ENCODE measurements at regions not wholly inside any gene's neighbourhood (a gene's known extent, or its start where the extent isn't known, plus 50 kb on each side); places are given as distances from the start of the nearest gene placed in this dataset.

GRCh38 chr7:84829719-84830118 lies 357.1 kb downstream of the SEMA3D start:
- no peak for TF ChIP-seq CTCF (IDR thresholded peaks at IDR 0.05)
- TF ChIP-seq POLR2A (IDR thresholded peaks at IDR 0.05), result no peak
- TF ChIP-seq EP300 (IDR thresholded peaks at IDR 0.05), result no peak

Measured in tibial nerve (tissue), 4 donors.